T-cell (primary cell): ENCODE measurements at regions not wholly inside any gene's neighbourhood (a gene's known extent, or its start where the extent isn't known, plus 50 kb on each side); places are given as distances from the start of the nearest gene placed in this dataset.

Experiments used
- ATAC-seq, 4 experiments: fragments of 200-7000 bp in 3 of 4; fragments of 150-1000 bp in 1 of 4; cut with Tn5 transposase; replicated peaks in 1 of 4; 1 replicate in 3 of 4; 2 replicates in 1 of 4; pipeline ENCODE4 v1.10.0; 2021; ENCODE audit warnings: moderate library complexity in 3 of 4, mild to moderate bottlenecking in 2 of 4, moderate number of reproducible peaks in 1 of 4
- CTCF ChIA-PET, 2 donors: fragments of 300-600 bp; sonication (Branson Sonifier 250); formaldehyde crosslinking; loops; one replicate each; lab custom pipeline; 2022; ENCODE audit warnings: antibody characterized with exemption in 2 of 2; lab: Charles Lee
- POLR2A ChIA-PET, 2 donors: fragments of 300-600 bp; sonication (Branson Sonifier 250); formaldehyde crosslinking; loops; one replicate each; lab custom pipeline; 2022; ENCODE audit warnings: antibody characterized with exemption in 2 of 2; lab: Charles Lee
- DNase-seq, 35 experiments: peaks; one replicate each; pipeline versions ENCODE4 v3.0.0 to v3.0.0-alpha.2; 2013 to 2023
- H3K27ac ChIP-seq: one replicate; pipeline ENCODE4 v1.5.1; 2013; ENCODE audit warnings: low read length
- H3K27me3 ChIP-seq, 2 experiments: replicated peaks in 1 of 2; 1 replicate in 1 of 2; 2 replicates in 1 of 2; pipeline versions ENCODE4 v1.6.1 to v1.7.0; 2013; ENCODE audit warnings: low read length in 1 of 2, mixed read lengths in 1 of 2; ENCODE audit not compliant: control insufficient read depth in 2 of 2, insufficient read depth in 2 of 2; ENCODE audit errors: extremely low read depth in 1 of 2
- H3K36me3 ChIP-seq, 2 donors: 1 replicate in 1 of 2; 2 replicates in 1 of 2; pipeline versions ENCODE4 v1.6.1 to v1.7.0; 2013; ENCODE audit warnings: low read length in 1 of 2; ENCODE audit not compliant: control insufficient read depth in 2 of 2, insufficient read depth in 1 of 2; ENCODE audit errors: extremely low read depth in 1 of 2
- H3K4me1 ChIP-seq, 2 experiments: 1 replicate in 1 of 2; 2 replicates in 1 of 2; pipeline versions ENCODE4 v1.6.1 to v1.7.0; 2013; ENCODE audit warnings: low read length in 2 of 2, mixed read lengths in 1 of 2; ENCODE audit not compliant: insufficient read depth in 2 of 2, control insufficient read depth in 1 of 2; ENCODE audit errors: extremely low read depth in 1 of 2
- H3K4me3 ChIP-seq, 2 donors: 1 replicate in 1 of 2; 2 replicates in 1 of 2; pipeline versions ENCODE4 v1.5.1 to v1.7.0; 2013; ENCODE audit warnings: mild to moderate bottlenecking in 2 of 2, low read length in 1 of 2, moderate library complexity in 1 of 2; ENCODE audit not compliant: control insufficient read depth in 1 of 2; ENCODE audit errors: extremely low read depth in 1 of 2
- H3K9me3 ChIP-seq: 2 replicates; pipeline ENCODE4 v1.7.0; 2013
- H3K27ac Mint-ChIP-seq, 2 donors: one replicate each; pipeline ENCODE4 v1.8.0; 2020 to 2021; ENCODE audit warnings: mild to moderate bottlenecking in 2 of 2, mixed read lengths in 2 of 2
- H3K27me3 Mint-ChIP-seq, 2 donors: one replicate each; pipeline ENCODE4 v1.8.0; 2021 to 2022; ENCODE audit warnings: mixed read lengths in 2 of 2
- H3K36me3 Mint-ChIP-seq: one replicate; pipeline ENCODE4 v1.8.0; 2021; ENCODE audit warnings: mixed read lengths
- H3K4me1 Mint-ChIP-seq, 3 donors: one replicate each; pipeline ENCODE4 v1.8.0; 2020 to 2022; ENCODE audit warnings: mixed read lengths in 3 of 3, mild to moderate bottlenecking in 1 of 3
- H3K4me3 Mint-ChIP-seq, 3 donors: one replicate each; pipeline ENCODE4 v1.8.0; 2020 to 2022; ENCODE audit warnings: mild to moderate bottlenecking in 3 of 3, mixed read lengths in 3 of 3, moderate library complexity in 3 of 3
- H3K9me3 Mint-ChIP-seq, 3 donors: one replicate each; pipeline ENCODE4 v1.8.0; 2020 to 2022; ENCODE audit warnings: mixed read lengths in 3 of 3
- WGBS: methylation state at CpG from one replicate; pipeline ENCODE4 v1.1.5; 2013; ENCODE audit warnings: missing lambda C conversion rate; ENCODE audit not compliant: insufficient coverage; 5-methylcytosine and 5-hydroxymethylcytosine counted together

DNA sequence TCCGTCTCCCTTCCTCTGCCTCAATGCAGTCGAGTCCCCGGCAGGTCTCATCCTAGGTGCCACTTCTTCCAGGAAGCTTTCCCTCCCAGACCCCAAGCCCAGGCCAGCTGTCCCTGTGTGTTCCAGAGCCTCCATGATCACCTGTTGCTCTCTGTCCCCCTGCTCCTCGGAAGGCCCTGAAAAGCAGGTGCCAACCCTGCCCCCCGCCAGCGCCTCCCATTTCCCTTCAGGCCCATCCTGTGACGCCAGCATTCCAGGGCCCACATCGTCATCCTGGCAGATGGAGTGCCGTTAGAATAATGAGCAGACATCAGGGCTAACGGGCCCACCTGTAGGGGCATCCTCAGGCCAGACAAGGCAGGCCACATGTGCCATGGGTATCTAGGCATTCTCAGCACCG is 253.0 kb upstream of the PPP2R2D start:
- H3K4me3 Mint-ChIP-seq: no peak overlapping the region
- ChIA-PET CTCF (no interaction called here), POLR2A (no interaction called here)
- no peak for ATAC-seq
- H3K36me3 Mint-ChIP-seq: no peaks in the 10 kb centered on the region
- Histone ChIP-seq H3K9me3 (no peaks in the 10 kb centered on the region), H3K4me3 (no peak overlapping the region), H3K27ac (no peak overlapping the region), H3K27me3 (peaks cover 0 to 43% of the 10 kb centered on the region in 2 experiments), H3K4me1 (peaks cover 0 to 4% of the 10 kb centered on the region in 2 experiments), H3K36me3 (no peaks in the 10 kb centered on the region)
- H3K27me3 Mint-ChIP-seq: peaks cover 20 to 21% of the 10 kb centered on the region in 2 donors
- no peaks in the 10 kb centered on the region for H3K9me3 Mint-ChIP-seq
- peaks cover 0 to 2% (median 2%) of the 10 kb centered on the region in 3 donors for H3K4me1 Mint-ChIP-seq
- 81% methylated on average over 10 of the region's 11 CpGs for WGBS
- H3K27ac Mint-ChIP-seq: no peak overlapping the region
- no peak for DNase-seq

DNA sequence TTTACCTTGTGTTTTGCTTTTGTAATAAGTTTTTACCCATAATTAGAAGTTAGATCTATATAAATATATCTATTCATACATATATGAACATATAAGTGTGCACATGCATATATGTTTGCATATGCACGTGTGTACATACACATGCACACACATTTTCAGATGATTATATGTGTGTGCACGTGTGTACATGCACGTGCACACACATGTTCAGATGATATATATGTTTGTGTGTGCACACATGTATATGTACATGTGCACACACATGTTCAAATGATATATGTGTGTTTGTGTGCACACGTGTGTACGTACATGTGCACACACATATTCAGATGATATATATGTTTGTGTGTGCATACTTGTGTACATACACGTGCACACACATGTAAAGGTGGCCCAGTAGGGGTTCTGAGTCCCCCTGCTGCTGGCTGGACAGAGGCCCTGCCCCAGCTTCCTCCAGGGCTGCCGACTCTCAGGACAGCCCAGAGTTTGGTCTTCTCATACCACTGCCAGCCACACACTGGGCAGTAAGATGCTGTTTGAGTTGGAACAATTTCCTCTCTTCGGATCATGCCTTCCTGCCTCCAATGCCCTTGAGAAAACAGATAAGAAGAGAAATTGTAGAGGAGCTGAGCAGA is 252.3 kb upstream of the PPP2R2D start:
- ATAC-seq (no peak), DNase-seq (no peak)
- no peak overlapping the region for H3K27ac ChIP-seq
- H3K36me3 ChIP-seq: no peaks in the 10 kb centered on the region
- ChIA-PET CTCF (no interaction called here), POLR2A (no interaction called here)
- no peak overlapping the region for H3K4me3 ChIP-seq
- H3K27me3 Mint-ChIP-seq: peaks cover 24 to 25% of the 10 kb centered on the region in 2 donors
- H3K27ac Mint-ChIP-seq: no peak overlapping the region
- no peaks in the 10 kb centered on the region for H3K36me3 Mint-ChIP-seq
- H3K4me3 Mint-ChIP-seq: no peak overlapping the region
- peaks cover 0 to 49% of the 10 kb centered on the region in 2 experiments for H3K27me3 ChIP-seq
- peaks cover 0 to 2% (median 2%) of the 10 kb centered on the region in 3 donors for H3K4me1 Mint-ChIP-seq
- WGBS: 83% methylated on average over 3 of the region's 8 CpGs
- no peaks in the 10 kb centered on the region for H3K9me3 Mint-ChIP-seq
- H3K9me3 ChIP-seq: no peaks in the 10 kb centered on the region
- H3K4me1 ChIP-seq: peaks cover 0 to 4% of the 10 kb centered on the region in 2 experiments

DNA sequence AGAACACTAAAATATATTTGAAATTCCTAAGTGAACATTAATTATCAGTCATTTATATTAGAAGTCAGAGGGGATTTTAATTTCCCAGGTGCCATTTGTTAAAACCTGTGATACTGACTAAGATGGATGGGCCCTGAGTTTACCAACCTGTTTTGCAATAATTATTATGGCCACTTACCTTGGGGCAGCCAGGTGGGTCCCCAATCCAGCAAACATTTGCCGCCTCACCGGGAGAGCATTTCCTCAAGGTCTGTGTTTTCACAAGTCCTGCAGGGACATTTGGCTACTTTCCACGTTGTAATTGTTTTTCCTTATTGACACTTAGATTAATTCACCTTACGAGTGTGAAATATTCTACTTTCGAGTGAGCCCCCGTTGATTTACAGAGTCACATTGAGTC is 251.2 kb upstream of the PPP2R2D start:
- Mint-ChIP-seq H3K4me3 (no peak overlapping the region), H3K36me3 (no peaks in the 10 kb centered on the region), H3K27me3 (peaks cover 29 to 31% of the 10 kb centered on the region in 2 donors), H3K27ac (no peak overlapping the region), H3K9me3 (no peaks in the 10 kb centered on the region), H3K4me1 (peaks cover 2 to 6% (median 2%) of the 10 kb centered on the region in 3 donors)
- POLR2A ChIA-PET: interaction anchor here in 1 of 2 donors (0.6 kb wide), 1 partner anchor 20 kb away, joined by 3 read pairs; no protein-coding TSS in a partner anchor
- Histone ChIP-seq H3K36me3 (no peaks in the 10 kb centered on the region), H3K4me1 (peaks cover 0 to 4% of the 10 kb centered on the region in 2 experiments), H3K27me3 (peaks cover 0 to 56% of the 10 kb centered on the region in 2 experiments), H3K27ac (no peak overlapping the region), H3K9me3 (no peaks in the 10 kb centered on the region), H3K4me3 (no peak overlapping the region)
- WGBS: 100% methylated on average over 2 of the region's 6 CpGs
- ATAC-seq (no peak), DNase-seq (no peak)
- CTCF ChIA-PET: no interaction called here

DNA sequence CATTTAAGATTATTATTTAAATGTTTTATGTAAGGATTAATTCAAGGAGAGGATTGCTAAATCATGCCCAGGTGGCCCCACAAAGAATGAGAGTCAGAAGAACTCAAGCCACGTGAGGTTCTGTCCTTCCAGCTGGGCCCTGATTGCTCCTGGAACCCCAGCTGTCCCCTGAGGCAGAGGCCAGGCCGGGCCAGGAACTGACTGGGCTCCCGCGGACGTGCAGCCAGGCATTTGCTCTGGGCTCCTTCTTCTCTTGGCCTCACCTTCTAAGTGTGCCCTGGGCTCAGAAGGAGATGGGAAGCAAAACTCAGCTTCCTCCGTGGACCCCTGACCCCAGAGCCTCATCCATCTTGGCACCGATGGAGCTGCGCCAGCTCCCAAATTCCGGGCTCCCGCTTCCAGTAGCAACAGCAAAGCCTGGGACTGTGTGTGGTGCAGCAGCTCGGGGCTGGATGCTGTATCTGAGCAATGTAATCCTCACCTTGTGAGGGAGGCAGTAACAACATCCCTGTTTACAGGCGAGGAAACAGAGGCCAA is 250.6 kb upstream of the PPP2R2D start:
- Histone ChIP-seq H3K27ac (no peak overlapping the region), H3K36me3 (no peaks in the 10 kb centered on the region), H3K4me3 (no peak overlapping the region), H3K9me3 (no peaks in the 10 kb centered on the region), H3K27me3 (peaks cover 0 to 55% of the 10 kb centered on the region in 2 experiments), H3K4me1 (peaks cover 0 to 4% of the 10 kb centered on the region in 2 experiments)
- Mint-ChIP-seq H3K27me3 (peaks cover 29 to 31% of the 10 kb centered on the region in 2 donors), H3K9me3 (no peaks in the 10 kb centered on the region), H3K36me3 (no peaks in the 10 kb centered on the region), H3K4me1 (peaks cover 2 to 6% (median 2%) of the 10 kb centered on the region in 3 donors), H3K27ac (no peak overlapping the region), H3K4me3 (no peak overlapping the region)
- CTCF ChIA-PET: no interaction called here
- DNase-seq: no peak
- 54% methylated on average over 11 of the region's 12 CpGs for WGBS
- POLR2A ChIA-PET: interaction anchor here in 1 of 2 donors (0.6 kb wide), 1 partner anchor 20 kb away, joined by 3 read pairs; no protein-coding TSS in a partner anchor
- ATAC-seq: no peak

DNA sequence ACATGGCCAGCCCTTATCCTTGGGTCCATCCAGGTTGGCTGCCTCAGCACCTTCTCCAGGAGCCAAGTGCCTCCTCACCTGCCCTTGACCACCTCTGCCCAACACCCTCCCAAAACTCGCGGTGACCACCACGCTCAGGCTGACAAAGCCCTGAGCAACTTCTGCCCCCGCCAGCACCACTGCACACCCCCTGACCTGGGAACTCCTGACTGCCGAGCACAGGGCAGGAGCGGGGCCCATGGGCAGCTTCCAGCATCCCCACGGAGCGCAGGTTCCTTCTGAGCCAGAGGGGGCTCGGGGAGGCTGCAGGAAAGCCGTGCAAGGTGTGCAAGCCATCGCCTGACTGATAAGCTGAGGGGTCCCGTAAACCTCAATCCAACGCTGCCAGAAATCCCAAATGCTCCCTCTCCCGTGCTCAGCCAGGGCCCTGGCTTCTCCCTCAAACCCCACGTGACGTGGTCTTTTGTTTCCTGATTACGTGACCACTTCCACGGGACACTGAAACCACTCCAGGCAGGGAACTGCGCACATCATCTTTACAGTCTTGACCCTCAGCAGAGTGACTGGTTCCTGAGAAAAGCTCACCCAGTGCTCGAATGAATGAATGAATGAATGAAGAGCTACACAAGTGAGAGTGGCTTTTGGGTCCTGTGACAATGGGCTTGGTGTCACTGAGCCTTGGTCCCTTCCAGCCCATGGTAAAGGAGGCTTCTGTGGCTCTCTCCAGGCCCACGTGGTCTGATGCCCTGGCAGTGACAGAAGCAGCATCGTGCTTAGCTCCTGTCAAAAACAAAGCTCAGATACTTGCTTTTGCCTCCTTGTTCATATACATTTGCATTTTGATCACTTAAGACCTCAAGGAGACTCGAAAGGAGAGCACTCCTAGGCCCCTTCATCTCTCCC is 249.8 kb upstream of the PPP2R2D start:
- Mint-ChIP-seq H3K27me3 (peaks cover 26 to 31% of the 10 kb centered on the region in 2 donors), H3K36me3 (no peaks in the 10 kb centered on the region), H3K27ac (no peak overlapping the region), H3K4me3 (no peak overlapping the region), H3K9me3 (no peaks in the 10 kb centered on the region), H3K4me1 (peaks cover 2 to 6% (median 2%) of the 10 kb centered on the region in 3 donors)
- DNase-seq: no peak
- Histone ChIP-seq H3K27ac (no peak overlapping the region), H3K4me1 (peaks cover 0 to 4% of the 10 kb centered on the region in 2 experiments), H3K27me3 (peaks cover 0 to 48% of the 10 kb centered on the region in 2 experiments), H3K36me3 (no peaks in the 10 kb centered on the region), H3K9me3 (no peaks in the 10 kb centered on the region), H3K4me3 (no peak overlapping the region)
- CTCF ChIA-PET: no interaction called here
- WGBS: 58% methylated on average over 23 of the region's 23 CpGs
- POLR2A ChIA-PET: no interaction called here
- ATAC-seq: no peak

DNA sequence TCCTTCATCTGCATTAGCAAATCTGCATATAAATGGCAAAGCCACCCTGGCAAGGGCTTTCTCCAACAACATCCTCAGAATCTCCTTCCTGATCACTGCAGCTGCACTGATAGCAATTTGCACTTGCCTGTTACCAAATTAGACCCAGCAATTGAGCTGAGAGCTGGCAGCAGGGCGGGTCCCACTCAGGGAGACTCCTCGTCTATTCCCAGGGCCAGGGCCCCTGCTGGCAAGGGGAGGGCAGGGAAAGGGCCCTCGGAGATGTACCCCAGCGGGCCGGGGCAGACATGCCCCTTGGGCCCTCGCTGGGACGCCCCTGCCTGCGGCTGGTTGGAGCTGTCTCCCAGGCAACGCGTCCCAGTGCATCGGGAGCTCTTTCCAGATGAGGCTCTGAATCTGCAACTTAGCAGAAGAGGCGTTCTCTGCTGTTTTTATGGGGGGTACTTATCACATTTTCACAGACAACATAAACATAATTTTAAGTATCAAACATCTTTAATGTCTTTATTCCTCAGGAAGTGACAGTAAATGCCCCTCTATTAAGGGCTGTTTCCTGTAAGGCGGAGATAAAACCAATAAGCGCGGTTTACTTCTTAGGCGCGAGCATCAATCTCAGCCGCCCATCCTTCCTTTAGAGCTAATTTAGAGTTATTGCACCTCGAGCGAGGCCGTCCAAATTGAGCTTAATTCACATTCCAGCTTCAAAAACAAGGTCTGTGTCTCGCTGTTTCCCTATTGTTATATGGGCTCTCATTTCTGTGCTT is 249.0 kb upstream of the PPP2R2D start:
- DNase-seq: no peak
- WGBS: 23% methylated on average over 2 of the region's 22 CpGs
- no peak for ATAC-seq
- H3K27me3 Mint-ChIP-seq: peaks cover 26 to 31% of the 10 kb centered on the region in 2 donors
- ChIA-PET POLR2A (no interaction called here), CTCF (no interaction called here)
- H3K27ac Mint-ChIP-seq: no peak overlapping the region
- no peak overlapping the region for H3K4me3 Mint-ChIP-seq
- H3K27ac ChIP-seq: no peak overlapping the region
- peaks cover 2 to 6% (median 2%) of the 10 kb centered on the region in 3 donors for H3K4me1 Mint-ChIP-seq
- H3K36me3 ChIP-seq: no peaks in the 10 kb centered on the region
- peaks cover 0 to 44% of the 10 kb centered on the region in 2 experiments for H3K27me3 ChIP-seq
- no peaks in the 10 kb centered on the region for H3K36me3 Mint-ChIP-seq
- H3K4me3 ChIP-seq: no peak overlapping the region
- peaks cover 0 to 4% of the 10 kb centered on the region in 2 experiments for H3K4me1 ChIP-seq
- no peaks in the 10 kb centered on the region for H3K9me3 ChIP-seq
- no peaks in the 10 kb centered on the region for H3K9me3 Mint-ChIP-seq
